Activated B cell treated with CpG ODN at 0.5 μM for 24 hours (primary cell): ENCODE measurements at regions not wholly inside any gene's neighbourhood (a gene's known extent, or its start where the extent isn't known, plus 50 kb on each side); places are given as distances from the start of the nearest gene placed in this dataset.

ENCODE experiments used
- ATAC-seq: fragments of 200-7000 bp; cut with Tn5 transposase; one replicate; pipeline ENCODE4 v1.10.0; 2021; ENCODE audit warnings: low read depth, mild to moderate bottlenecking, moderate library complexity
- CTCF ChIA-PET: fragments of 350-600 bp; sonication (Branson Sonifier 250); formaldehyde crosslinking; loops from one replicate; lab custom pipeline; 2021; ENCODE audit warnings: antibody characterized with exemption; lab: Charles Lee
- POLR2A ChIA-PET: fragments of 350-600 bp; sonication (Branson Sonifier 250); formaldehyde crosslinking; loops from one replicate; lab custom pipeline; 2021; ENCODE audit warnings: antibody characterized with exemption; lab: Charles Lee
- DNase-seq: peaks from one replicate; pipeline ENCODE4 v3.0.0; 2022
- H3K27ac Mint-ChIP-seq: one replicate; pipeline ENCODE4 v1.8.0; 2020; ENCODE audit warnings: mixed read lengths
- H3K27me3 Mint-ChIP-seq: one replicate; pipeline ENCODE4 v1.8.0; 2021; ENCODE audit warnings: mixed read lengths
- H3K36me3 Mint-ChIP-seq: one replicate; pipeline ENCODE4 v1.8.0; 2021; ENCODE audit warnings: low read depth, mixed read lengths
- H3K4me1 Mint-ChIP-seq: one replicate; pipeline ENCODE4 v1.8.0; 2021; ENCODE audit warnings: mixed read lengths
- H3K4me3 Mint-ChIP-seq: one replicate; pipeline ENCODE4 v1.8.0; 2020; ENCODE audit warnings: mild to moderate bottlenecking, mixed read lengths
- H3K9me3 Mint-ChIP-seq: one replicate; pipeline ENCODE4 v1.8.0; 2020; ENCODE audit warnings: mixed read lengths
- intact Hi-C: fragments of 100-400 bp; cut with micrococcal nuclease; formaldehyde crosslinking; loops from one replicate; pipeline ENCODE4 v1.15.1; 2024
- TF ChIP-seq, protein P1 (sequence below): fragments of 200-600 bp; IDR thresholded peaks from one replicate; pipeline ENCODE4 v1.8.0; 2022; ENCODE audit warnings: antibody characterized with exemption, mild to moderate bottlenecking

DNA sequence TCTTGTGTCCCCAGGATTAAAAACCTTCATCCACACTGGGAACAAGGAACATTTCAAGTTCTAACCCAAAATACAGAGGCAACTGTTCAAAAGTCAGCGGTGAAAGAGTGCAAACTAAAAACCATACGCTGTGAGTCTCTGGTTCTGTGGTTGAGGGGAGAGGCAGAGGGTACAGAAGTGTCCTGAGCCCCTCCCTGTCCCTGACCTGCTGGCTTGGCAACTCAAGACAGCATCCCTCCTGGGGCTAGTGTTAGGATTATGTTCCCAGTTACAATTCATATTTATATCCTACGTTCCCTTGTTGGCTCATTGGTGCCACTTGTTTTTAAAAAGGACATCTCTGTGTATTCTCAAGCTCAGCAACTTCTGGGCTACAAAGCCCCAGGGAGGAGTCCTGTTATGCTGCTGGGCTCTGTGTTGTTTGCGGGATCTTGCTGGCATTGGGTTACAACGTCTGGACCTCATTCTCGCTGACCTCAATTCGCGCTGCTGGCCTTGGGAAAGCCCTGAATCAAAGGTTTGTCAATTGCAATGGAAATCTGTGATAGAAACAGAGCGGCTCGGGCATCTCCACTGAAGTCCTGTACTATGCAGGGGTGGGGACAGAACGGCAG, 420.8 kb downstream of the FUT8 start:
- ATAC-seq (no peak), DNase-seq (no peak)
- CTCF ChIA-PET: interaction anchor here (1.6 to 3.3 kb wide), 2 partner anchors 418 to 669 kb away, joined by 5 to 13 read pairs; no protein-coding TSS in a partner anchor
- TF ChIP-seq, protein P1, sequence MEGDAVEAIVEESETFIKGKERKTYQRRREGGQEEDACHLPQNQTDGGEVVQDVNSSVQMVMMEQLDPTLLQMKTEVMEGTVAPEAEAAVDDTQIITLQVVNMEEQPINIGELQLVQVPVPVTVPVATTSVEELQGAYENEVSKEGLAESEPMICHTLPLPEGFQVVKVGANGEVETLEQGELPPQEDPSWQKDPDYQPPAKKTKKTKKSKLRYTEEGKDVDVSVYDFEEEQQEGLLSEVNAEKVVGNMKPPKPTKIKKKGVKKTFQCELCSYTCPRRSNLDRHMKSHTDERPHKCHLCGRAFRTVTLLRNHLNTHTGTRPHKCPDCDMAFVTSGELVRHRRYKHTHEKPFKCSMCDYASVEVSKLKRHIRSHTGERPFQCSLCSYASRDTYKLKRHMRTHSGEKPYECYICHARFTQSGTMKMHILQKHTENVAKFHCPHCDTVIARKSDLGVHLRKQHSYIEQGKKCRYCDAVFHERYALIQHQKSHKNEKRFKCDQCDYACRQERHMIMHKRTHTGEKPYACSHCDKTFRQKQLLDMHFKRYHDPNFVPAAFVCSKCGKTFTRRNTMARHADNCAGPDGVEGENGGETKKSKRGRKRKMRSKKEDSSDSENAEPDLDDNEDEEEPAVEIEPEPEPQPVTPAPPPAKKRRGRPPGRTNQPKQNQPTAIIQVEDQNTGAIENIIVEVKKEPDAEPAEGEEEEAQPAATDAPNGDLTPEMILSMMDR: no peak
- no peak overlapping the region for H3K27ac Mint-ChIP-seq
- H3K4me1 Mint-ChIP-seq: no peaks in the 10 kb centered on the region
- peaks cover 3% of the 10 kb centered on the region for H3K27me3 Mint-ChIP-seq
- no peak overlapping the region for H3K4me3 Mint-ChIP-seq
- H3K9me3 Mint-ChIP-seq: no peaks in the 10 kb centered on the region
- intact Hi-C loops: no loop called here
- POLR2A ChIA-PET: no interaction called here
- no peaks in the 10 kb centered on the region for H3K36me3 Mint-ChIP-seq

DNA sequence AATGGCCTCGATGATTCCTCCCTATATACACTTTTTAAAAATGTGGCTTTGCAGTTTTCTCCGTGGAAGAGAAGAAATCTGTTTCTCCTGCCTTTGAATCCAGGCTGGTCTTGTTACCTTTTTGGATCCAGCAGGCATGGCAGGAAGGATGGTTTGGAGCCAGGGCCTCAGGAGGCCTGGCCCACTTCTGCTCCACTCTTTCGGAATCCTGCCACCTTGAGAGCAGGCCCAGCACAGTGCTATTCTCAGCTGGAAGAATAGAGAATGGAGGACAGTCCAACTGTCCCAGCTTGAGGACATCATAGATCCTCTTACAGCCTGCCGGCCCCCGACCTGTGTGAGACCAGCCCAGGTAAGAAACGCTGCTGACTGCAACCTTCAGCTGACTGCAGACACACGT, 421.5 kb downstream of the FUT8 start:
- intact Hi-C loops: no loop called here
- no peak for DNase-seq
- Mint-ChIP-seq H3K4me3 (no peak overlapping the region), H3K4me1 (no peaks in the 10 kb centered on the region), H3K9me3 (no peaks in the 10 kb centered on the region), H3K27me3 (peaks cover 8% of the 10 kb centered on the region), H3K27ac (no peak overlapping the region), H3K36me3 (no peaks in the 10 kb centered on the region)
- ChIA-PET POLR2A (no interaction called here), CTCF (no interaction called here)
- TF ChIP-seq, protein P1: no peak
- no peak for ATAC-seq

DNA sequence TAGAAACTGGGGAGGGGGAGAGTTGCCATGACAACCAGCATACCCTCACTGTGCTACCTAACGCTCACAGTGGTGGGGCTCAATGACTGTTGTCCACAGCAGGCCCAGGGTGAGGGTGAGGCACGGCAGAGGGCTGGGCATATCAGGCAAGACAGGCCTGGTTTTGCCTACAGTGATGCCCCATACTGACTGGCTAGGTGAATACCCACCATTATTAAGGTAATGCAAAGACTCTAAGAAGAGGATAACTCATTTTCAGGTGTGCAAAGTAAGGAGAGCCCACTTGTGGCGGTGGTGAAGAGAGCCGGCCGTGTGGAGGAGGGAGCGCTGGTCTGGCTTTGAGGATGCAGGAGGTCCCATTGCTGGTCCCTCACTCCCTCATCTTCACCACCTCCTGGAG, 422.3 kb downstream of the FUT8 start:
- Mint-ChIP-seq H3K27me3 (peaks cover 8% of the 10 kb centered on the region), H3K9me3 (no peaks in the 10 kb centered on the region), H3K27ac (no peak overlapping the region), H3K4me1 (no peaks in the 10 kb centered on the region), H3K36me3 (no peaks in the 10 kb centered on the region), H3K4me3 (no peak overlapping the region)
- TF ChIP-seq, protein P1: no peak
- CTCF ChIA-PET: no interaction called here
- POLR2A ChIA-PET: no interaction called here
- intact Hi-C loops: no loop called here
- DNase-seq: no peak
- ATAC-seq: no peak

DNA sequence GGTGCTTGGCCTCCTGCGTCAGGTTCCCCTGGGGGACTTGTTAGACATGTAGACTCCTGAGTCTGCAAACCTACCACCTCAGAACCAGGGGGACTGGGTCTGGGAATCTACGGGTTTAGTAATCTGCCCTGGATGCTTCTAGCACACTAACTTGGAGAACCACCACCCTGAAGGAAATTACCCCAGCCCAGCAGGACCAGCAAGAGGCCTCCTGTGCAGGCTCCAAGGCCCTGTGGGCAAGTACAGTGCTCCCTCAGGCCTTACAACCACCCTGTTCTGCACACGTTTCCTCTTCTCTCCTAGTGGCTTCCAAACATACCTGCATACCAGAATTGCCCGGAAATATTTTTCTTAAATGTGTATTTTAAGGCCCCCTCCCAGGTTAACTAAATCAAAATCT, 423.0 kb downstream of the FUT8 start:
- Mint-ChIP-seq H3K9me3 (no peaks in the 10 kb centered on the region), H3K4me1 (no peaks in the 10 kb centered on the region), H3K27ac (no peak overlapping the region), H3K36me3 (no peaks in the 10 kb centered on the region), H3K4me3 (no peak overlapping the region), H3K27me3 (peaks cover 5% of the 10 kb centered on the region)
- no peak for DNase-seq
- intact Hi-C loops: no loop called here
- ATAC-seq: no peak
- CTCF ChIA-PET: no interaction called here
- TF ChIP-seq, protein P1: no peak
- POLR2A ChIA-PET: no interaction called here

DNA sequence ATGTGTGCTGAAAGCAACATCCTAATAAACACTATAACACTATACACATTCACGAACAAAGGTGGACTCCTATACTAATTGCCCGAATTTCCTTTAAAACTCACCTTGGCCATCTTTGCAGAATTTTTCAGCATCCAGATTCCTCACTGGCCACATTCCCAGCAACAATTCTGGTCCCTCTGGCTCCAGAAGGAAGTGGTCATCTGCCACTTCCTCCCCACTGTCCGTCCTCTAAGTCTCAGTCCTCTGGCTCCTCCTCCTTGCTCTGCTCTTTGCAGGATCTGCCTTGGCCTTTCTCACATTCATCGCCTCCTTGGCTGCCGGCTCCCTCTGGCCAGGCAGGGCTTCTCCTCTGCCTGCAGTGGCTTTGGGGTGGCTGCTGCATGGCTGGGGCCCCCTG, 426.0 kb downstream of the FUT8 start:
- peaks cover 7% of the 10 kb centered on the region for H3K27me3 Mint-ChIP-seq
- no peaks in the 10 kb centered on the region for H3K36me3 Mint-ChIP-seq
- POLR2A ChIA-PET: no interaction called here
- no peak overlapping the region for H3K4me3 Mint-ChIP-seq
- TF ChIP-seq, protein P1: no peak
- intact Hi-C loops: no loop called here
- DNase-seq: no peak
- CTCF ChIA-PET: no interaction called here
- H3K27ac Mint-ChIP-seq: no peak overlapping the region
- H3K9me3 Mint-ChIP-seq: no peaks in the 10 kb centered on the region
- ATAC-seq: no peak
- no peaks in the 10 kb centered on the region for H3K4me1 Mint-ChIP-seq
